CD4-positive, alpha-beta memory T cell (primary cell): ENCODE measurements at regions not wholly inside any gene's neighbourhood (a gene's known extent, or its start where the extent isn't known, plus 50 kb on each side); places are given as distances from the start of the nearest gene placed in this dataset.
A peak's percentile ranks its signal among the peaks of the same experiment; 100 is the strongest.
"Not testable (repeated sequence)": the region's sequence is repeated elsewhere in the genome, so short reads cannot be mapped to it uniquely, and the experiment has no call there.

ENCODE experiments used
- CTCF ChIA-PET: fragments of 350-600 bp; sonication (Branson Sonifier 250); formaldehyde crosslinking; loops from one replicate; lab custom pipeline; 2021; ENCODE audit warnings: inconsistent platforms; ENCODE audit not compliant: partially characterized antibody; lab: Charles Lee
- POLR2A ChIA-PET: fragments of 350-600 bp; sonication (Branson Sonifier 250); formaldehyde crosslinking; loops from one replicate; lab custom pipeline; 2021; ENCODE audit not compliant: partially characterized antibody; lab: Charles Lee
- DNase-seq, 5 donors: peaks; one replicate each; pipeline versions ENCODE4 v3.0.0 to v3.0.0-alpha.2; 2020 to 2022; ENCODE audit warnings: mixed read lengths in 1 of 5
- H3K27ac ChIP-seq: one replicate; pipeline ENCODE4 v1.7.0; 2013; ENCODE audit warnings: low read depth, low read length
- H3K27me3 ChIP-seq: 2 replicates; pipeline ENCODE4 v1.7.0; 2013; ENCODE audit warnings: mild to moderate bottlenecking, low read length, moderate library complexity; ENCODE audit not compliant: insufficient read depth
- H3K36me3 ChIP-seq: 2 replicates; pipeline ENCODE4 v1.7.0; 2013; ENCODE audit warnings: mild to moderate bottlenecking, low read length, moderate library complexity; ENCODE audit not compliant: insufficient read depth
- H3K4me1 ChIP-seq: 2 replicates; pipeline ENCODE4 v1.7.0; 2013; ENCODE audit warnings: mild to moderate bottlenecking, low read length, moderate library complexity; ENCODE audit not compliant: insufficient read depth
- H3K4me3 ChIP-seq, 2 donors: one replicate each; pipeline ENCODE4 v1.7.0; 2013; ENCODE audit warnings: low read length in 2 of 2, mild to moderate bottlenecking in 1 of 2
- H3K9me3 ChIP-seq, 2 donors: one replicate each; pipeline ENCODE4 v1.7.0; 2013; ENCODE audit warnings: low read length in 2 of 2, control low read depth in 1 of 2; ENCODE audit not compliant: control insufficient read depth in 1 of 2
- H3K27ac Mint-ChIP-seq, 7 donors: one replicate each; pipeline ENCODE4 v1.8.0; 2020 to 2021; ENCODE audit warnings: mixed read lengths in 7 of 7, mild to moderate bottlenecking in 6 of 7, inconsistent platforms in 3 of 7, moderate library complexity in 3 of 7
- H3K27me3 Mint-ChIP-seq, 2 donors: one replicate each; pipeline ENCODE4 v1.8.0; 2020 to 2021; ENCODE audit warnings: mixed read lengths in 2 of 2
- H3K36me3 Mint-ChIP-seq, 2 donors: one replicate each; pipeline ENCODE4 v1.8.0; 2020 to 2021; ENCODE audit warnings: mixed read lengths in 2 of 2, inconsistent platforms in 1 of 2, mild to moderate bottlenecking in 1 of 2
- H3K4me1 Mint-ChIP-seq, 4 donors: one replicate each; pipeline ENCODE4 v1.8.0; 2020 to 2021; ENCODE audit warnings: mixed read lengths in 4 of 4, mild to moderate bottlenecking in 1 of 4
- H3K4me3 Mint-ChIP-seq, 8 donors: one replicate each; pipeline ENCODE4 v1.8.0; 2020 to 2021; ENCODE audit warnings: mixed read lengths in 8 of 8, mild to moderate bottlenecking in 7 of 8, moderate library complexity in 6 of 8, inconsistent platforms in 3 of 8
- H3K9me3 Mint-ChIP-seq, 8 donors: one replicate each; pipeline ENCODE4 v1.8.0; 2020 to 2021; ENCODE audit warnings: mixed read lengths in 8 of 8, mild to moderate bottlenecking in 5 of 8, inconsistent platforms in 3 of 8, moderate library complexity in 1 of 8
- intact Hi-C: fragments of 100-400 bp; cut with micrococcal nuclease; formaldehyde crosslinking; loops from one replicate; pipeline ENCODE4 v1.15.1; 2023

- intact Hi-C loops, H3K4me1 ChIP-seq, POLR2A ChIA-PET, H3K36me3 ChIP-seq, CTCF ChIA-PET, H3K9me3 ChIP-seq, H3K27ac ChIP-seq, H3K27ac Mint-ChIP-seq, H3K4me3 ChIP-seq, H3K27me3 Mint-ChIP-seq, H3K4me1 Mint-ChIP-seq, H3K36me3 Mint-ChIP-seq, H3K9me3 Mint-ChIP-seq, H3K27me3 ChIP-seq: not testable (repeated sequence)
- peak in 1 of 5 donors; percentile 33 for DNase-seq
- peak overlapping the region in 2 of 8 donors; percentile 49 to 77 for H3K4me3 Mint-ChIP-seq
These were observed 60.3 kb downstream of the GOLGA8K start for GRCh38 chr15:32342772-32343199.

DNA sequence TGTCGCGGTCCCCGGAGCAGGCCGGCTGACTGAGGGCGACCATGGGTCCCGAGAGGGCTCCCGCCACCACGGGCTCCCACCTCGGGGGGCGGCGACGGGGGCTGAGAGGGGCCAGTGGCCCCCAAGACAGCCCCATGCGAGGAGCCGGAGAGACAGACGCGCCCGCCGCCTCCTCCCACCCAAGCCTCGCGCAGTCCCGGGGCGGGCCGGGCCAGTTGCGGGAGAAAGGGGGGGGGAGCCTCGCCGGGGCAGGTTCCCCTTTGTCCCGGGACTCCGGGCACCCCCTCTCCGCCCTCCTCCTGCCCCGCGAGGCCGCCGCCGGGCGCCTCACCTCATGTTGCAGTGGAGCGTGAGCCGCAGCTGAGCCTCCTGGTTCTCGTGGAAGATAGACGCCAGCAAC, 60.8 kb downstream of the GOLGA8K start:
- CTCF ChIA-PET, result not testable (repeated sequence)

DNA sequence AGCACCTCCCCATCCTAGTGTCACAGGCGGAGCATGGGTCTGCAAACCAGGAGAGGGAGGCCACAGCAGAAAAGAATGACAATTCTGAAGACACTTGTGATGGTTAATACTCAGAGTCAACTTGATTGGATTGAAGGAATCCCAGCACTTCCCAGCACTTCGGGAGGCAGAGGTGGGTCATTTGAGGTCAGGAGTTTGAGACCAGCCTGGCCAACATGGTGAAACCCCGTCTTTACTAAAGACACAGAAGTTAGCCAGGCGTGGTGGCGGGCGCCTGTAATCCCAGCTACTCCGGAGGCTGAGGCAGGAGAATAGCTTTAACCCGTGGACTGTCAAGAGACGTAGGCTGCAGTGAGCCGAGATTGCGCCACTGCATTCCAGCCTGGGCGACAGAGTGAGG, 61.6 kb downstream of the GOLGA8K start:
- CTCF ChIA-PET, H3K4me3 ChIP-seq, H3K9me3 ChIP-seq, H3K27me3 Mint-ChIP-seq, H3K27ac Mint-ChIP-seq, DNase-seq, H3K27me3 ChIP-seq, H3K36me3 ChIP-seq, H3K4me1 ChIP-seq, H3K4me1 Mint-ChIP-seq, H3K36me3 Mint-ChIP-seq, H3K9me3 Mint-ChIP-seq, intact Hi-C loops, H3K27ac ChIP-seq, POLR2A ChIA-PET: not testable (repeated sequence)
- H3K4me3 Mint-ChIP-seq, result peak overlapping the region in 1 of 8 donors; percentile 54

More for the DNA sequence above, 60.8 kb downstream of the GOLGA8K start:
- DNase-seq, H3K27ac ChIP-seq, H3K4me3 Mint-ChIP-seq, H3K27me3 Mint-ChIP-seq, H3K4me3 ChIP-seq, H3K27ac Mint-ChIP-seq, H3K4me1 ChIP-seq, intact Hi-C loops, H3K4me1 Mint-ChIP-seq, POLR2A ChIA-PET, H3K36me3 Mint-ChIP-seq, H3K9me3 Mint-ChIP-seq, H3K9me3 ChIP-seq, H3K36me3 ChIP-seq, H3K27me3 ChIP-seq: not testable (repeated sequence)

DNA sequence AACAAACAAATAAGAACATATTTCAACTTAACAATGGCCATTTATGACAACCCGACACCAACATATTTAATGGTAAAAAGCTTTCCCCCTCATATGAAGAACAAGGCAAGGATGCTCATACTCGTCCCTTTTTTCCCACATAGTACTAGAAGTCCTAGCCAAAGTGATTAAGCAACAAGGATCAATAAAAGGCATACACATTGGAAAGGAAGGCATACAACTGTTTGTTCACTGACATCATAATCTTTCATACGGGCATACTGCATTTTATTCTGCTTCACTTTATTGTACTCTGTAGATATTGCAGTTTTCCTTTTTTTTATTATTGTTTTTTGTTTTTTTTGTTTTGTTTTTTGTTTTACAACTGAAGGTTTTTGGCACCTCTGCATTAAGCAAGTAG, 66.3 kb downstream of the GOLGA8K start:
- H3K27me3 Mint-ChIP-seq, DNase-seq, CTCF ChIA-PET, H3K27me3 ChIP-seq, H3K9me3 Mint-ChIP-seq, H3K4me1 Mint-ChIP-seq, H3K4me3 Mint-ChIP-seq, POLR2A ChIA-PET, intact Hi-C loops, H3K36me3 Mint-ChIP-seq, H3K27ac Mint-ChIP-seq, H3K36me3 ChIP-seq, H3K9me3 ChIP-seq, H3K27ac ChIP-seq, H3K4me3 ChIP-seq, H3K4me1 ChIP-seq: not testable (repeated sequence)

DNA sequence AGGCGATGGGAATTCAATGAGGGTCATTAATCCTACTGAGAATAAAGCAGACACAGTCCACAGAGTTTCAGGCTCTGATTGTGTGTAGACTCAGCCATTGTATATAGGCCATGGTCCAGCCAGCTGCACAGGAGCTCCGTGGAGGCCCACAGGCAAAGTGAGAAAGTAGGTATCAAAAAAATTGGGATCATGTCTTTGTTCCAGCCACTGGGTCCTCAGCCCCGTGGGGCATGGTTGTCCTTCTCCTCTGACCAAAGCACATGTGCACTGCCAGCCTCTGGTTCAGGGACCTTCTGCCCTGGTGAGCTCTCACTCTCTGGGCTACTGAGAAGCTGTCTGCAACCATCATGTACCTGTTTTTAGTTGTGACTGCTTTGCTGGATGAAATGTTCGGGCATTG, 79.7 kb downstream of the GOLGA8K start:
- DNase-seq, H3K9me3 Mint-ChIP-seq, H3K36me3 Mint-ChIP-seq, intact Hi-C loops, H3K27ac Mint-ChIP-seq, CTCF ChIA-PET, H3K4me3 Mint-ChIP-seq, H3K9me3 ChIP-seq, H3K4me1 Mint-ChIP-seq, POLR2A ChIA-PET, H3K27me3 Mint-ChIP-seq, H3K4me3 ChIP-seq, H3K36me3 ChIP-seq, H3K4me1 ChIP-seq, H3K27ac ChIP-seq, H3K27me3 ChIP-seq: not testable (repeated sequence)

GRCh38 chr15:32319247-32319646, 83.8 kb downstream of the GOLGA8K start:
- H3K4me1 Mint-ChIP-seq, H3K9me3 Mint-ChIP-seq, H3K27me3 Mint-ChIP-seq, H3K4me3 Mint-ChIP-seq, H3K4me1 ChIP-seq, H3K36me3 Mint-ChIP-seq, H3K36me3 ChIP-seq, POLR2A ChIA-PET, intact Hi-C loops, DNase-seq, H3K4me3 ChIP-seq, H3K27ac ChIP-seq, CTCF ChIA-PET, H3K27me3 ChIP-seq, H3K27ac Mint-ChIP-seq, H3K9me3 ChIP-seq: not testable (repeated sequence)

DNA sequence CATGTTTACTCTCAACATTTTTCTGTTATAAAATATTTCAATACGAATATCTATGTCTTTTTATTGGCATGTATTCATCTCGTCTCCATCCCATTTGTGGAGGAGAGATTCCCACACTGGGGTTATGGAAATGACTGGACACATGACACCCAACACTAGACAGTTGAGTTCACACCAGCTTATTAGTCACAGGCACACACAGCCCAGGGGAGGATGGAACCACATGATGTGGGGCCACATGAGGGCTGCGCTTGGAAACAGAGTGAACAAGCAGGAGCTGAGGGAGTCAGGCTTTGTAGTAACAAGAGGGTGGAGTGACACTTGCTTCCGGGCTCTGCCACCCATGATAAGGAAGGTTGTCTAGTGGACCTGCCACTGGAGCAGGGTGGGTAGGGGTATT, 86.6 kb downstream of the GOLGA8K start:
- H3K4me3 Mint-ChIP-seq, H3K27me3 ChIP-seq, H3K4me3 ChIP-seq, H3K36me3 Mint-ChIP-seq, H3K27ac Mint-ChIP-seq, H3K4me1 Mint-ChIP-seq, H3K9me3 ChIP-seq, H3K27me3 Mint-ChIP-seq, POLR2A ChIA-PET, intact Hi-C loops, H3K27ac ChIP-seq, H3K9me3 Mint-ChIP-seq, H3K4me1 ChIP-seq, DNase-seq, CTCF ChIA-PET, H3K36me3 ChIP-seq: not testable (repeated sequence)

DNA sequence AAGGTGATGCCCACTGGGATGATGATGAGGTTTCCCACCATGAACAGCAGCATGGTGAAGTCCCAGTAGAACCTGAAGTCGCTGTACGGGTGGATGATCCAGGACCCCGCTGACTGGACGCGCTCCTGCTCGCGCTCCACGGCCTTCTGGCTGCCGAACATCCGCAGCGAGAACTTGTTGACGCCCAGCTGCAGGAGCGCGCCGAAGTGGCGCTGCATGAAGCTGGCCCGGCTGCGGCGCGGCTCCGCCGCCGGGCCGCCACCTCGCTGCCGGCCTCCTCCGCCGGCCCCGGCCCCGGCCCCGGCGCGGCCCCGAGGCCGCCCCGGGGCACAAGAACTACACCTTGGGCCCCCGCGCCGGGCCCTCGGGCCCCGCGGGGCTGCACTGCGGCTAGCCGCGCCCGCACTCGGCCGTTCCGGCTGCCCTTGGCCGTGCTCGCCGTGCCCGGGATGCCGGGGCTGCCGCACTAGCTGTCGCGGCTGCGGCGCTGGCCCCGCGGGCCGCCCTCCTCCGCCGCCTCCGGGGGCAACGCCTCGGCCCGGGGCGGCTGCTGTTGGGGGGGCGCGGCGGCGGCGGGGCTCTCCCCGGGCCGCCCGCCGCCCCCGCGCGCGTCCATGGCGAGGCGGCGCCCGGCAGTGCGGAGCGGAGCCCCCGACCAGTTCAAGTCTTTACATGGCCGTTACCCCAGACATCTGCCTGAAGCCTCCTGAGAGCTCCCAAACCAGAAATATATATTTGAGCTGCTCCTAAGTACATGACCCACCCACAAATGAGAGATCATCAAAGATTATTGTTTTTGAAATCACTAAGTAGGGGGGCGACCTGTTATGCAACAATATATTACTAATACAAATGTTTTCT, 87.8 kb downstream of the GOLGA8K start:
- intact Hi-C loops, H3K27me3 Mint-ChIP-seq, H3K4me3 ChIP-seq, DNase-seq, H3K4me1 Mint-ChIP-seq, H3K36me3 Mint-ChIP-seq, H3K27me3 ChIP-seq, POLR2A ChIA-PET, CTCF ChIA-PET, H3K27ac Mint-ChIP-seq, H3K9me3 Mint-ChIP-seq, H3K4me1 ChIP-seq, H3K36me3 ChIP-seq, H3K4me3 Mint-ChIP-seq, H3K9me3 ChIP-seq, H3K27ac ChIP-seq: not testable (repeated sequence)
